Retinal pigment epithelial cell (primary cell): ENCODE measurements at regions not wholly inside any gene's neighbourhood (a gene's known extent, or its start where the extent isn't known, plus 50 kb on each side); places are given as distances from the start of the nearest gene placed in this dataset.
A peak's percentile ranks its signal among the peaks of the same experiment; 100 is the strongest.

Experiments
- DNase-seq: peaks from one replicate; pipeline ENCODE4 v3.0.0-alpha.2; 2010; ENCODE audit warnings: low read depth
- H3K4me3 ChIP-seq: 2 replicates; pipeline ENCODE4 v1.5.1; 2011; ENCODE audit warnings: mild to moderate bottlenecking, low read length, control low read depth, moderate library complexity
- TF ChIP-seq, protein P1 (sequence below): conservative IDR thresholded peaks from 2 replicates; pipeline ENCODE4 v1.5.1; 2011; ENCODE audit warnings: low read depth, low read length, control low read depth, inconsistent platforms

DNA sequence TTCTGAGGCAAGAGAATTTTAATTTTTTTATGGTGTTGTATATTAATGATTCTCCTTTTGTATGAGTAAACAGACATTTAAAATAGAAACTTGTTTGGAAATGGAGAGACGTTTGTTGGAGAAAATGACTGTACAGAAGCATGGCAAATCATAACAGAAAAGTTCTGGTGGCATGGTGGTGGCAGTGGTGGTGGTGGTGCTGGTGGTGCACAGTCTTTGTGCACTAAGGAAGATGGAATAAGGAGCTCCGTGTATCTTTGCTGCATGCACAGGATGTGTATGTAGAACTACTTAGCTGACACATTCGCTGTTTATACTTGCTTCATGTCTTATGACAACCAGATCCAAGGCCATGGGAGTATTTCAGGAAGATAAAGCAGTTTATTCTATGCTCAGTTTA, 294.9 kb downstream of the UTRN start:
- TF ChIP-seq, protein P1, sequence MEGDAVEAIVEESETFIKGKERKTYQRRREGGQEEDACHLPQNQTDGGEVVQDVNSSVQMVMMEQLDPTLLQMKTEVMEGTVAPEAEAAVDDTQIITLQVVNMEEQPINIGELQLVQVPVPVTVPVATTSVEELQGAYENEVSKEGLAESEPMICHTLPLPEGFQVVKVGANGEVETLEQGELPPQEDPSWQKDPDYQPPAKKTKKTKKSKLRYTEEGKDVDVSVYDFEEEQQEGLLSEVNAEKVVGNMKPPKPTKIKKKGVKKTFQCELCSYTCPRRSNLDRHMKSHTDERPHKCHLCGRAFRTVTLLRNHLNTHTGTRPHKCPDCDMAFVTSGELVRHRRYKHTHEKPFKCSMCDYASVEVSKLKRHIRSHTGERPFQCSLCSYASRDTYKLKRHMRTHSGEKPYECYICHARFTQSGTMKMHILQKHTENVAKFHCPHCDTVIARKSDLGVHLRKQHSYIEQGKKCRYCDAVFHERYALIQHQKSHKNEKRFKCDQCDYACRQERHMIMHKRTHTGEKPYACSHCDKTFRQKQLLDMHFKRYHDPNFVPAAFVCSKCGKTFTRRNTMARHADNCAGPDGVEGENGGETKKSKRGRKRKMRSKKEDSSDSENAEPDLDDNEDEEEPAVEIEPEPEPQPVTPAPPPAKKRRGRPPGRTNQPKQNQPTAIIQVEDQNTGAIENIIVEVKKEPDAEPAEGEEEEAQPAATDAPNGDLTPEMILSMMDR, result no peak
- H3K4me3 ChIP-seq, result no peak overlapping the region
- DNase-seq, result no peak

DNA sequence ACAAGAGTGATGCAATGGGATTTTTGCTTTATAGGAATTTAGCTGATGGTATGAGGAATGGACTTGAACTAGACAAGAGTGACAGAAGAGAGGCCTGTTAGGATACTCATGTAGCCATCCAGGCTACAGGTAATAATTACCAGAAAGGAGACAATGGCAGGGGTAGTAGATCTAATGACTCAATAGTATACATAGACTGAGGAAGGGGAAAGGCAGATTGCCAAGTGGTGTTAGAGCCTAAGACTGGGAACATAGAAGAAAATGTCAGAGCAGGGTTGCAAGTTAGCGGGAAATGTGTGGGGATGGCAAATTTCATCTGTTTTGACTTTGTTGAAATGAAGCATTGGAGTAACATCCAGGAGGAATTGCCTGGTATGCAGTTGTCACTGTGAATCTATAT, 295.6 kb downstream of the UTRN start:
- TF ChIP-seq, protein P1, result no peak
- no peak overlapping the region for H3K4me3 ChIP-seq
- no peak for DNase-seq

DNA sequence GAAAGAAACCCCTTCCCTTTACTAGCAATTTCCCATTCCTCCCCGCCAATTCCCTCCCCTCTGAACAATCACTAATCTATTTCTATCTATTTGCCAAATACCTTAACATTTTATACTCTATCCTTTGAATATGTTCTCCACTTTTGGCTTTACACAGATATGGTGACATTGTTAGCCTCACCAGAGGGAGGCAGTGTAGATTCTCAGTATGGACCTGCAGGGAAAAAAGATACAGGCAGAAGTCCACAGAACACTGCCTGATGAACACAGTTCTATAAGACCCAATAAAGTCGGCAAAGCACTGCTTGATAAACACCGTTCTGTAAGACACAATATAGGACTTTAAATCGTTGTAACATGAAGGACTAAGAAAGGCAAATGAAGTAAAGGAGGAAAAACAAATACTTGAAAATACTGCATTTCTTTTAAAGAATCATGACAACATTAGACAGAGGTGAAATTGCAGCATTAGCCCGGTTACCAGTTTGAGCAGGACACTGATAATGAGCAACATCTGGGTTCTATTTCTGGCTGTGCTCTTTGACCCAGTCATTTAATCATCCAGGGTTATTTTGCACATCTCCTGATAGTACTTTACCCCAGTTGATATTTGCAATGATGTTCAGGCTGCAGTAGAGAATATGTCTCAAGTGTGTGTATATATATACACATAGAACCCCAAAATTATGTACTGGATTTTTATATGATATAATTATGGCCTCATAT, 296.8 kb downstream of the UTRN start:
- H3K4me3 ChIP-seq, result no peak overlapping the region
- no peak for DNase-seq
- TF ChIP-seq, protein P1, result peak; percentile 66

DNA sequence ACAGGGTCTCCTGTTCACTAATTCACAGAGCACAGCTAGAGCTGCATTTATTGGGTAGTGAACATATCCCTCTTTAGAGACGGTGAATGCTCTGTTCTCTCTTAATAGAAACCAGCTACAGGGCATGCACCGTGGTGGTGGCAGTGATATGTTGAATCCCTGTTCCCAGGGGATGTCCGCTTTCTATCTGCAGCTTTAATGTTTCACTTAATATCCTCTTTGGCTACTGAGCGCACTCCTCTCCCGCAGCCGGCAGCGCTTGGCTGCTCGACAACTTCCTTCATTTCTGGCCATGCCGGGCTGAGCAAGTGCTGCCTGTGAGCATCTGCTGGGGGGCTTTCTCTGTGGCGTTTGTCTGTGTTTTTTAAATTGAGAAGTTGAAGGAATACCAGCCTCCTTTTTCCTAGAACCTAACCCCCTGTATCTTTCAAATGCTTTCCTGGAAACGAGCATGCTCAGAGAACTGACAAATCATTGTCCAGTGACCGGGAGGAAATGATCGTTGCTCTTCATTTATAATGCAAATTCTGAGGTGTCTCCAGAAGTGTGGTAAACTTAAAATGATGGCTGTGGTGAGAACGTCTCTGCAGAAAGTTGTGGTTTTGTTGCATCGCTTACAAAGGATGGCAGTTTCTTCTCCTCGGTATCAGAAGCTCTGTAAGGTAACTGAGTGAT, 297.9 kb downstream of the UTRN start:
- TF ChIP-seq, protein P1, result no peak
- DNase-seq, result no peak
- H3K4me3 ChIP-seq, result no peak overlapping the region

DNA sequence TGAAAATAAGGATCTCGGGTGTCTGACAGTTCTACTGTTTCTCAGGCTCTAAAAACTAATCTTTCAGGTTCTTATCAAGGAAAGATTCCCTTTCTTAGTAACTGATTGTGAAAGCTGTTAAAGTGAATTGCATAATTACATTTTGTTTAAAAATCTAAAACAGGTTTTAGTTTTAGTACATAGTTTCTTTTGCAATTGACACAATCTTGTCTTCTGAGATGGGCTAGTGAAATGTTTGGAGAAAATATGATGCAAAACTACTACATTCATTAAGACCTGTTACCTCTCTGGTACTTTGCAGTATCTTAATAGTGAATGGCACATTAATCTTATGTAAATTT, 298.4 kb downstream of the UTRN start:
- no peak for DNase-seq
- TF ChIP-seq, protein P1, result no peak
- no peak overlapping the region for H3K4me3 ChIP-seq

DNA sequence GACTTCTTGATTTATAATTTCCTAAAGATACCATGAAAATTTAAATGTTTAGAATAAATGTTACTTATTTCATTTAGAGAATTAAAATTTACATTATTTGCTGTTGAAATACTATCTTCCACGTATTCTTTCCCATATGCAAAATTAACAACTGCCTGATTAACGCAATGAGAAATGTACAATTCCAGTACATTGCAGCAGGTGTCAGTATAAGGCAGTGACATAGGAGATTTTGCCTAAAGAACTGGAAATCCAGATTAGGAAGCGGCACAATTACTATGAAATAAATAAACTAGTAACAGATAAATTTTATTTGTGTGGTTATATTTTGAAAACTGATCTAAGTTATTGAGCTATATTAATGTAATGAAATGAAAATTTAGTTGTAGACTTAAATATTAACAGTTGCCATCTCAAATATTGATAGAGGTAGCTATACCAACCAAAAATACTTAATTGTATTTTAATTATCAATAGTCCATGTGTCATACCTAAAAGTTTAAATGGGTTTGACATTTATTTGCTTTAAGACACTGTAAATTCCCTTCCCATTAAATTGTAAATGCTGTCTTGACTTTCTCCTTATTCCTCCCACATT, 300.2 kb downstream of the UTRN start:
- TF ChIP-seq, protein P1, result peak; percentile 75
- H3K4me3 ChIP-seq, result no peak overlapping the region
- DNase-seq, result no peak

DNA sequence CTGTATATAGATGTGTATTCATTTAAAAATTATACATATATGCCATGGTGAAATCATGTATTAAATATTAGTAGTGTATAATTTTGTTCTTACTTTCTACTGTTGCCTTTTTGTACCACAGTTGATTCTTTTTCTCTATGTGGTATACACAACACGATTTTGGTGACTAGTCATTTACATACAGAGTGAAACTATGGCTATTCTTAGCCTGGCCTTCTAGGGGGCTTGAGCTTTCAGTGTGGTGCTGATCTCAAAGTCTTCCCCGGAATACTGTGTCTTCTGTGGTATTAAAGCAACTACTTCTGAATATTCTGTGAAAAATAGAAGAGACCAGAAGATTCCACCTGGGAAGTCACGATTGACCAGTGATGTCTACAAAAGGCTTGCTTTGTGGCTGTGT, 301.9 kb downstream of the UTRN start:
- H3K4me3 ChIP-seq, result no peak overlapping the region
- no peak for DNase-seq
- TF ChIP-seq, protein P1, result no peak
